T-helper 2 cell (primary cell): ENCODE measurements at regions not wholly inside any gene's neighbourhood (a gene's known extent, or its start where the extent isn't known, plus 50 kb on each side); places are given as distances from the start of the nearest gene placed in this dataset.
"Not testable (repeated sequence)": the region's sequence is repeated elsewhere in the genome, so short reads cannot be mapped to it uniquely, and the experiment has no call there.

ENCODE experiments used
- DNase-seq, 5 experiments: peaks; one replicate each; pipeline versions ENCODE4 v3.0.0 to v3.0.0-alpha.2; 2012 to 2022

GRCh38 chr3:70620956-70621355 is 308.5 kb upstream of the MDFIC2 start:
- DNase-seq, result no peak

- DNase-seq, result no peak
Measured at GRCh38 chr3:70620367-70620766, 307.9 kb upstream of the MDFIC2 start.

GRCh38 chr3:70618151-70618550 is 305.7 kb upstream of the MDFIC2 start:
- DNase-seq, result no peak

DNA sequence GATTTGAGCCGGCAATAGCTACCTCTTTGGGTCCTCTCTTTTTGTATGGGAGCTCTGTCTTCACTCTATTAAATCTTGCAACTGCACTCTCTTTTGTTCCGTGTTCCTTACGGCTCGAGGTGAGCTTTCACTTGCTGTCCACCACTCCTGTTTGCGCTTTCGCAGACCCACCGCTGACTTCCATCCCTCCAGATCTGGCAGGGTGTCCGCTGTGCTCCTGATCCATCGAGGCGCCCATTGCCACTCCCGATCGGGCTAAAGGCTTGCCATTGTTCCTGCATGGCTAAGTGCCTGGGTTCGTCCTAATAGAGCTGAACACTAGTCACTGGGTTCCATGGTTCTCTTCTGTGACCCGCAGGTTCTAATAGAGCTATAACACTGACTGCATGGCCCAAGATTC is 304.9 kb upstream of the MDFIC2 start:
- DNase-seq, result not testable (repeated sequence)

- DNase-seq, result no peak
Measured at GRCh38 chr3:70615286-70615685, 302.8 kb upstream of the MDFIC2 start.

GRCh38 chr3:70614111-70614510 is 301.7 kb upstream of the MDFIC2 start:
- DNase-seq, result no peak

GRCh38 chr3:70612920-70613319 is 300.5 kb upstream of the MDFIC2 start:
- DNase-seq, result no peak

- DNase-seq, result not testable (repeated sequence)
Measured at GRCh38 chr3:70611667-70612277, 299.3 kb upstream of the MDFIC2 start.

- no peak for DNase-seq
Measured at GRCh38 chr3:70608434-70608833, 296.0 kb upstream of the MDFIC2 start.

GRCh38 chr3:70607469-70607868 is 295.0 kb upstream of the MDFIC2 start:
- no peak for DNase-seq

GRCh38 chr3:70606018-70606417 is 293.6 kb upstream of the MDFIC2 start:
- DNase-seq, result peak in 1 of 5 experiments; percentile 16

DNA sequence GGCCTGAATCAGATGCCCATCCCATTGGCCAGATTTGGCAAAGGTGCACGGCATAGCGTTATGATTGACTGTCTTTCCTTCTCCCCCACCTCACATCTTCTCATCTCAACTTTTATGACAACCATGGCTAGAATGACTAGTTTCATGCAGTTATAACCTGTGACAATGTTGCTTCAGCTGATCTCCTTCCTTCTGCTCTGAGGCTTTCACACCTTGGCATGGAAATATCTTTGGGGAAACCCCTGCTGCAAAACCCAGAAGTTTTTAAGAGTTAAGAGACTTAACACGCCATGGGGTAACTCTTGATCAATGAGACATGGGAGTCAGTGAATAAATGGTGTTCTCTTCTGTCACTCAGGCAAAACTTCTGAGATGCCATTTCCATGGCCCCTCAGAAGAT is 290.7 kb upstream of the MDFIC2 start:
- DNase-seq, result peak in 1 of 5 experiments; percentile 14

DNA sequence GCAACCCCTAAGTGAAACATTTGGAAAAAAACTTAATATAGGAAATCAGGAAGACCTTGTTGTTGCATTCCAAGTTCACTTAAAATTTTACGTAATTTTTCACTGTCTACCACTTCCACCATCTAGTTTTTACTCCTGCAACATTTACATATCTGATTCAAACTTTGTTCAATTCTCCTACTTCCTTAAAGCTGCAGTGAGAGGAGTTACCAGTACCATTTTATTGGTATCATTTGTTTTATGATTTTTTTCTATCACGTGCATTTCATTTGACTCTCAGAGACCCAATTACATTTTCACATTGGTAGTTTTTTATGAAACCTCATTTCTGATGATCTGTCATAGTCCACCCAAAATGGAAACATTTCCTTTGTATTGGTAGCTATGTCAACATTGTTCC is 284.9 kb upstream of the MDFIC2 start:
- no peak for DNase-seq

DNA sequence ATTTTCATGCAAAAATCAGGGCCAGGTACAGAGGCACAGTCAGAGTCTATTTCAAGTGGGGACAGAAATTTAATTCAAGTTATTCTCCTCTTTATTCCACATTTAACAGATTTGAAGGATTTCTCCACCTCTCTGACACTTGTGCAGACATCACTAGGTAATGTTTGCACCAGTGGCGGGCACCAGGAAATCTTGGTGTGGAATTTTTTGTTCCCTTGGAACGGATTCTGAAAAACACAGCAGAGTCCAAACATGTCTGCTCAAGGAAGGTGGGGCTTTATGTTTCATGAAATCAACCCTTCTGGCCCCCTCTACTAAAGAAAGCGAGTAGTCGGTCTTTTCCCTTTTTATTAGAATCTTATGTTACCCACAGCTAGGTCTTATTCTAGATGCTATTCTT is 271.2 kb upstream of the MDFIC2 start:
- DNase-seq, result no peak

GRCh38 chr3:70582803-70583202 is 270.4 kb upstream of the MDFIC2 start:
- DNase-seq, result no peak

DNA sequence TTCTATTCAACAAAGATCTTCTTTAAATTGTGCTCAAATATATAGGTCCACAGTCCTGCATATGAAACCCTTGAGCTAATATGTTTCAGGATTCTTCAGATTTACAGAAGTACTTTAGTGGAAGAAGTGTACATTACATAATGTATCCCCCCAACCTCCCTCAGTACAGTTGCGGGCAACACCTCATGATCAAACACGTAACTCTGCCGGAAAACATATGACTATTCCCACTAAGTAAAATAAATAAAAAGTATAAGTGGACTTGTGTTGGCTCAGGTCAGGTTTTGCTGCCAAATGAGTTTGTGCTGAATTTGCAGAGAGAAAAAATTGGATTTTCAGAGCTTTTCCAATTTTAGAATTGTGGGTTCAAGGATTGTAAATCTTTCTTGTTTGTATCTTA is 267.6 kb upstream of the MDFIC2 start:
- DNase-seq, result no peak

GRCh38 chr3:70571696-70572095 is 259.3 kb upstream of the MDFIC2 start:
- DNase-seq, result no peak

GRCh38 chr3:70570584-70570983 is 258.1 kb upstream of the MDFIC2 start:
- DNase-seq, result no peak

GRCh38 chr3:70568626-70569025 is 256.2 kb upstream of the MDFIC2 start:
- DNase-seq, result no peak

DNA sequence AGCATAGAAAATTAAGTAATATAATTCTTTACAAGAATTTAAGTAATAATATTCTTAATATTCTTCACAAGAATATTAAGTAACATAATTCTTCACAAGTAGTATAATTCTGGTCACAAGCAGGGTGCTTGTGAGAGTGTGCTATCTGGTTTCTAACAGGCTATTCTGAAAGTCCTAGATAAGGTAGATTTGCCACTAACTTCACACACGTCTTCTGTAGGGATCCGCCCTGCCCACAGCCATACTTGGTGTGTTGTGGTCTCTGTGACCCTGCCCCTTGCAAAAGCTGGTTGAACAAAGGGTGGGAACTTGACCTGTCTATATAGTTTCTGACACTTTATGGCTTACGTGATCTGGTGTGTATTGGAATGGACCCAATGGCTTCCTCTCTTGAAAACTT is 253.4 kb upstream of the MDFIC2 start:
- no peak for DNase-seq

- no peak for DNase-seq
Measured at GRCh38 chr3:70564552-70564951, 252.1 kb upstream of the MDFIC2 start.

DNA sequence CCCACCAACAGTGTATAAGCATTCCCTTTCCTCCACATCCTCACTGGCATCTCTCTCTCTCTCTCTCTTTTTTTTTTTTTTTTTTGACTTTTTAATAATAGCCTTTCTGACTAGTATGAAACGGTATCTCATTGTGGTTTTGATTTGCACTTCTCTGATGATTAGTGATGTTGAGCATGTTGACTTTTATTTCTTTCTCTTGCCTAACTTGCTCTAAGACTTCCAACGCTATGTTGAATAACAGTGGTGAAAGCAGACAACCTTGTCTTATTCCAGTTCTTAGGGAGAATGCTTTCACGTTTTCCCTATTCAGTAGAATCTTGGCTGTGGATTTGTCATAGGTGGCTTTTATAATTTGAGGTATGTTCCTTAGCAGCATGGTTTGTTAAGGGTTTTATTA is 249.4 kb upstream of the MDFIC2 start:
- DNase-seq, result no peak

DNA sequence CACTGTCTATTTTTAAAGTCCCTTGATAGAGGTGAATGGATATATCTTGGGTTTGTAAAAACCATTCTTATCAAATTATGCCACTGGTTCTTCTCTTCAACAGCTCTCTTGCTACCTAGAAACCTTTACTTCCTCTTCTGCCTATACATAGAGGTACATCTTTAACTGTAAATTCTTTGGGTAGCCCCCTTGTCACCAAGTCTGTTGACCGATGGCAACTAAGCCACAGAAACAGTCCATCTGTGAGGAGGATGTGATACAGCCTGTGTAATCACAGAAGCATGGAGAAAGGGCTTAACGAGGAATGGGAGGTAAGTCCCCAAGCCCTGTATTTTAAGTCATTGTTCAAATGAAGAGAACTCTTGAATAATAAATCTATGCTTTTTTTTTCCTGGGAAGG is 246.5 kb upstream of the MDFIC2 start:
- DNase-seq, result no peak

DNA sequence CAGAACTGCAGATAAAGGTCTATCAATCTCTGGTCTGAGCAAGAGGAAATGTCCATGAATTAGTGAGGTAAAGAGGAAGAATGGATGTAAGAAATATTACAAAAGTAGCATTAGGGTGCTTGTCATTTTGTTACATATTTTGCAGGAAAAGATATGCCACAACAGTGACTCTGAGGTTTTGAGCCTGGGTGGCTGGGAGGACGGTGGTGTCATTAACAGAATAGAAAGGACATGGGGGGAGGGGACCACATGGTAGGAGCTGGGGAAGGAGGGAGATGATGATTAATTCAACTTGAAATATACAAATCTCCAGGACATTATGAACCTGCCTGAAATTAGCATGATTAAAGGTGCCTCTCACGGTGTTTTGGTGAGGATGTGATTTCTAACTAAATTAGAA is 245.5 kb upstream of the MDFIC2 start:
- no peak for DNase-seq

- no peak for DNase-seq
Measured at GRCh38 chr3:70556056-70556455, 243.6 kb upstream of the MDFIC2 start.

GRCh38 chr3:70554170-70554569 is 241.7 kb upstream of the MDFIC2 start:
- no peak for DNase-seq
